ENCODE measurements at regions not wholly inside any gene's neighbourhood (a gene's known extent, or its start where the extent isn't known, plus 50 kb on each side); places are given as distances from the start of the nearest gene placed in this dataset.

- TF ChIP-seq CTCF (IDR thresholded peaks at IDR 0.05; ENCODE audit: low read depth, low read length) (no peak), EZH2phosphoT487 (IDR thresholded peaks at IDR 0.05; ENCODE audit: low read depth) (no peak)
These were observed 121.8 kb downstream of the AKAIN1 start for GRCh38 chr18:5075297-5075696.
